ENCODE measurements at regions not wholly inside any gene's neighbourhood (a gene's known extent, or its start where the extent isn't known, plus 50 kb on each side); places are given as distances from the start of the nearest gene placed in this dataset.

DNA sequence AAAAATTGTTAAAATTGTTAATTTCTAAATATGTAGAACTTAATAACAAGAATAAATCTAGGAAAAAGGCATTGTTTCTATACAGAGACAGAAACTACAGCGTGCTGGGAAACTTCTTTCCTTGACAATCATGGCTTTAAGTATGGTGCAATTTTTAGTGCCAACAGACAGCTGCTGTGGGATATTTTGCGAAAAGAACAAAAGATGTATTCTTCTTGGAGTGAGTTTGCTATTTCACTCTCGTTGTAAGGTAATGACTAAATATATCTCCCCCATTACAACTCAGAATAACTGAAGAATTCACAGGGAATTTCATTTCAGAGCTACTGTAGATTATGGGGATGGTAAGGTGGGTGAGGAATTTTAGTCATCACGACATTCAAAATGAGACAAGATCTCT, 2055.0 kb upstream of the ACO1 start (continued):
- no peak for TF ChIP-seq ZNF518A (tag by site-specific recombination; conservative IDR thresholded peaks at IDR 0.05; ENCODE audit: low read depth)
- no peak for TF ChIP-seq ZNF549 (tag by site-specific recombination; IDR thresholded peaks at IDR 0.05)
- TF ChIP-seq ZNF184 (tag by site-specific recombination; IDR thresholded peaks at IDR 0.05): no peak
- no peak for TF ChIP-seq GLI2 (tag by site-specific recombination; IDR thresholded peaks at IDR 0.05; ENCODE audit: borderline replicate concordance, low read depth)
- no peak for TF ChIP-seq ZNF292 (tag by site-specific recombination; IDR thresholded peaks at IDR 0.05; ENCODE audit: borderline replicate concordance, low read depth)

DNA sequence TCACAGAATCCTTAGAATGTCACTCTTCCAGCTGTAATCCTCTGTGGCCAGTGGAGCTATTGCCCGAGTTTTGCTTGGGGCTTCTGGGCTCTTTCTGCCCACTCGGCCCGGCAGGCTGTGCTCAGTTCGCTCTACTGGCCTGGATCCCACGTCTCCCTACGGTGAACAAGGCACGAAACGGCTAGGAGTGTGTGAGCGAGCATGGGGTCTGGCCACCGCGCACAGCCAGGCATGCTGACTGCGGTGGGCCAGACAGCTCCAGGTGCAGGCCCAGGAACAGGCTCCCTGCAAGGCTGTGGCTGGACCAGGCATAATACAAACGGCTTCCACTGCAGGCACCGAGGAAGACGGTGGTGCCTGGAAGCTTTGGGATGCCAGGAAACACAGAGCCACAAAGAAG, 2035.5 kb upstream of the ACO1 start:
- POLR2A ChIA-PET: no interaction called here
- Histone ChIP-seq H3K36me3 (ENCODE audit: control insufficient read depth in 2 of 2, insufficient read depth in 1 of 2, low read length in 2 of 2) (no peaks in the 10 kb centered on the region), H3K27ac (ENCODE audit: extremely low read depth, low read depth, low read length) (no peak overlapping the region), H3K4me1 (ENCODE audit: control insufficient read depth, insufficient read depth, low read length) (no peaks in the 10 kb centered on the region), H3K9me3 (ENCODE audit: control insufficient read depth, insufficient read depth, low read depth, low read length) (no peaks in the 10 kb centered on the region), H3K4me3 (ENCODE audit: low read depth, low read length) (no peak overlapping the region)
- TF ChIP-seq ZNF707 (tag by site-specific recombination; IDR thresholded peaks at IDR 0.05): no peak
- TF ChIP-seq GLIS1 (tag by site-specific recombination; IDR thresholded peaks at IDR 0.05): no peak
- TF ChIP-seq, protein P1, sequence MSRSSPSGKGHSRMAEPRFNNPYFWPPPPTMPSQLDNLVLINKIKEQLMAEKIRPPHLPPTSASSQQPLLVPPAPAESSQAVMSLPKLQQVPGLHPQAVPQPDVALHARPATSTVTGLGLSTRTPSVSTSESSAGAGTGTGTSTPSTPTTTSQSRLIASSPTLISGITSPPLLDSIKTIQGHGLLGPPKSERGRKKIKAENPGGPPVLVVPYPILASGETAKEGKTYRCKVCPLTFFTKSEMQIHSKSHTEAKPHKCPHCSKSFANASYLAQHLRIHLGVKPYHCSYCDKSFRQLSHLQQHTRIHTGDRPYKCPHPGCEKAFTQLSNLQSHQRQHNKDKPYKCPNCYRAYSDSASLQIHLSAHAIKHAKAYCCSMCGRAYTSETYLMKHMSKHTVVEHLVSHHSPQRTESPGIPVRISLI (tag by site-specific recombination; IDR thresholded peaks at IDR 0.05): no peak
- TF ChIP-seq ZNF211 (tag by site-specific recombination; IDR thresholded peaks at IDR 0.05; ENCODE audit: low read depth): no peak
- TF ChIP-seq SALL2 (tag by site-specific recombination; IDR thresholded peaks at IDR 0.05; ENCODE audit: borderline replicate concordance): no peak
- TF ChIP-seq ZNF571 (tag by site-specific recombination; IDR thresholded peaks at IDR 0.05): no peak
- no peak for TF ChIP-seq ZNF792 (tag by site-specific recombination; IDR thresholded peaks at IDR 0.05)
- TF ChIP-seq ZFP69B (tag by site-specific recombination; IDR thresholded peaks at IDR 0.05): no peak
- no peak for TF ChIP-seq ZNF248 (tag by site-specific recombination; IDR thresholded peaks at IDR 0.05)
- no peak for TF ChIP-seq ZSCAN30 (tag by site-specific recombination; IDR thresholded peaks at IDR 0.05)
- TF ChIP-seq ZNF610 (tag by site-specific recombination; IDR thresholded peaks at IDR 0.05; ENCODE audit: borderline replicate concordance): no peak
- TF ChIP-seq ZNF830 (tag by site-specific recombination; IDR thresholded peaks at IDR 0.05; ENCODE audit: low read depth): no peak
- no peak for TF ChIP-seq ZNF292 (tag by site-specific recombination; IDR thresholded peaks at IDR 0.05; ENCODE audit: borderline replicate concordance, low read depth)
- TF ChIP-seq ZNF561 (tag by site-specific recombination; IDR thresholded peaks at IDR 0.05; ENCODE audit: borderline replicate concordance): no peak
- TF ChIP-seq ZNF416 (tag by site-specific recombination; IDR thresholded peaks at IDR 0.05): no peak
- TF ChIP-seq ZFHX2 (tag by site-specific recombination; conservative IDR thresholded peaks at IDR 0.05): no peak
- TF ChIP-seq ZFP41 (tag by site-specific recombination; IDR thresholded peaks at IDR 0.05; ENCODE audit: borderline replicate concordance): no peak
- CTCF ChIA-PET: no interaction called here

Measured in HEK293 (cell line).